GM19043 (cell line): ENCODE measurements at regions not wholly inside any gene's neighbourhood (a gene's known extent, or its start where the extent isn't known, plus 50 kb on each side); places are given as distances from the start of the nearest gene placed in this dataset.
A peak's percentile ranks its signal among the peaks of the same experiment; 100 is the strongest.
"Not testable (repeated sequence)": the region's sequence is repeated elsewhere in the genome, so short reads cannot be mapped to it uniquely, and the experiment has no call there.

Experiments used
- ATAC-seq: cut with Tn5 transposase; IDR thresholded peaks from one replicate; pipeline ENCODE4 v1.9.1; 2021; ENCODE audit warnings: low read depth; ENCODE audit not compliant: unreplicated experiment

GRCh38 chr10:5576780-5577624 is 52.2 kb downstream of the CALML3 start:
- no peak for ATAC-seq

DNA sequence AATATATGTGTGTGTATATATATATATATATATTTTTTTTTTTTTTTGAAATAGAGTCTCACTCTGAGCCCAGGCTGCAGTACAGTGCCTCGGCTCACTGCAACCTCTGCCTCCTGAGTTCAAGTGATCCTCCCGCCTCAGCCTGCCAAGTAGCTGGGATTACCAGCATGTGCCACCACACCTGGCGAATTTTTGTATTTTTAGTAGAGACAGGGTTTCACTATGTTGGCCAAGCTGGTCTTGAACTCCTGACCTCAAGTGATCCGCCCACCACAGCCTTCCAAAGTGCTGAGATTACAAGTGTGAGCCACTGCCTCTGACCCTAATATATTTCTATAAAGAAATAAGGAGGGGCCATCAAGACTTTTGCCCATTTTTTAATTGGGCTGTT is 55.3 kb downstream of the CALML3 start:
- not testable (repeated sequence) for ATAC-seq

- ATAC-seq = peak; percentile 49
Observed at GRCh38 chr10:5581670-5582566, 57.2 kb downstream of the CALML3 start.

- ATAC-seq = no peak
Observed at GRCh38 chr10:5582736-5583135, 58.0 kb downstream of the CALML3 start.

DNA sequence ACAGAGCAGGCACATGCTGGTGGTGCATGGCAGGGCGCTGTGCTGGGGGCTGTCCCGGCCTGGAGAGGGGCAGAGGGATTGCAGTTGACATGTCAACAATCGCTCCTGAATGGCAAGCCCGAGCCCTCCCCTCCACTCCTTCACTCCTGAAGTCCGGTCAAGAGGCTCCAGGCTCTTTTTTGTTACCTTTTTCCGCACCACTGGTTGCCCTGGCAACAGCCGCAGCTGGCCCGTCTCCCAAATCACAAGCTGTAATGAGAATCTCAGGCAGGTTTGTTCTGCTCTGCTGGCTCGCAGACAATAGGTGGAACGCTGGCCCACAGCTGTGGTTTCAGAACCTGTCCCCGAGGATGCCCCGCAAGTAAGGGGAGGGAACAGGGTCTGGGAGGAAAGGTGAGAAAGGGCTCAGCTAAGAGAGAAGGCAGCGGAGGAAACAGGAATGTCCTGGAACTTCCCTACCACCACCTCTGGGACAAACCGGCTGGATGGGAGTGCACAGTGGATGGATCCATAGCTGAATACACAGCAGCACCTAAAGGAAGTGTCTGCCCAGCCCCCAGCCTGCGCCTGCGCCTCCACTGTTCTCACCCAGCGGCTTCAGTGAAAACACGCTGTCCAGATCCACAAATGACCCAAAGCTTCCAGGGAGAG is 58.9 kb downstream of the CALML3 start:
- peak; percentile 60 for ATAC-seq

DNA sequence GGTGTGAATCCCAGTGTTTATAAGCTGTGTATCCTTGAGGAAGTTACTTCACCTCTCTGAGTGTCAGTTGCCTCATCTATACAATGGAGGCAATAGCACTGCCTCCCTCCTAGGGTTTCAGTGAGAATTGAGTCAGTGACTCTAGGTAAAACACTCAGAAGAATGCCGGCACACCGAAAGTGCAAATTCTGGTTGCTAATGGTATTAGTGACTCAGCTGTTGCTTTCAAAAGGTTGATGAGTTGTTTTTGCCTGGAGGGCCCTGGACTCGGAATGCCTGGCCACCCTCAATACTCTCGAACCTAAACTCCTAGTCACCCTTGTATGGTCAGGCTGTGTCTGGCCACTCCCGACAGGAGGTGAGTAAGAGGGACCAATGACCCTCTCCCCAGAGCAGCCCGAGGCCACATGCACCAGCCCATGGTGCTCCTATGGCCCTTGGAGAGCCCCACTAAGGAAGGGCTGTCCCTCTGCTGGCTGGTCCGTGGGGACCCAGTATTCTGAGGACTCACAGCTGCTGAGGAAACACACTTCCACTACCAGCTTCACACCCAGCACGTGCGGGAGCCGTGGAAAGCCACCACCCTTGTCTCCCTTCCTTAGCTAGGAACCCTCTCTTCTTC is 60.2 kb downstream of the CALML3 start:
- no peak for ATAC-seq

- ATAC-seq = no peak
Observed at GRCh38 chr10:5585517-5586206, 60.9 kb downstream of the CALML3 start.

DNA sequence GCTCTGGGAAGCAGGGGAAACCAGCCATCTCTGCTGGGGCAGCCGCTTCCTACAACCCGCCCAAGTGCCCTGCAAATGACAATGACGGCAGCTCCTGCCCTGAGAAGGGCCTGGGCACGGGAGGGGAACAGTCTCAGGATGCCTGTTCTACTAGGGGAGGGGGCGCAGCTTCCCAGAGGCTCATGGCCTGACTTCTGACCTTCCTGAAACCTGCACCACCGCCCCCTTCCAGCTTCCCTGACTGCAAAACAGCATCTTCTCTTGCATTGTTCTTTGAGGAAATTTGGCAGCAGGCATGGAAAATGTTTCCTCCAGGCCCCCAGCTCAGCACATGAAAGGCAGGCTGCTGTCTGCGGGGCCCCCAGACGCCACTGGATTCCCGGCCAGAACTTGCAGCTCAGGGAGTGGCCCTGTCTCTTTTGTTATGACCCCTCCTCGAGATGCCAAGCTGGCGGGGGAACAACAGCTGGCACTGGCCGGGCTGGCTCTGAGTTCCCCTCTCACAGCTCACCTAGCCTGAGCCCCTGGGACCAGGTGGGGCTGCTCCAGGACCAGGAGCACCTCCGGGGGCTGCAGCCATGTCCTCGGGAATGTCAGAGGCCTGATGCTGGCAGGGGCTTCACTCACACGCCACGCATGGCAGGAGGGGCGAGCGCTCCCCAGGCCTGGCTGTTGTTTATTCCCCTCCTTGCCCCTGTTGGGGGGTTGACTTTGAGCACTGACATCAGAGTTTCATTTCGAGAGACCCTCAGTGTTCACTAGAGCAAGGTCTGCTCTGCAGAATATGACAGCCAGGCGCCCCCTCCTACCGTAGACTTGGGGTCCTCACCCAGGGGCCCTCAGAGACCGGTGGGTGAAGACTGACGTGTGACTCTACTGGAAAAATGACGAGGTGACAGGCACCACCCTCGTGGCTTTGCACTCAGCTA is 62.7 kb downstream of the CALML3 start:
- no peak for ATAC-seq

DNA sequence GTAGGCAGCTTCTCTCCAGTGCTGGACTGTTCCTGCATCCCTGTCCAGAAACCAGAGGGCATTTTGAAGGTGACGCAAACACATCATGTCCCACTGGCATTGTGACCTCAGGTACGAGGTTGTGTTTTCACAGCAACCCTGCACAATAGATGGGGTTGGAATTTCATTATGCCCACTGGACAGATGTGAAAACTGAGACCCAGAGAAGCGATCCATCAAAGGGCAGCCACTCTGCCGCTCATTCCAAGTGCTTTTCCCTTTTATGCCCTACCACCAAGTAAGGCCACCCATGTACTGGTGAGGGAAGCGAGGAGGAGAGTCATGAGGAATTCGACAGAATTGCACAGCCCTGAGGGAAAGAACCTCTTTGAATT is 63.3 kb downstream of the CALML3 start:
- no peak for ATAC-seq

DNA sequence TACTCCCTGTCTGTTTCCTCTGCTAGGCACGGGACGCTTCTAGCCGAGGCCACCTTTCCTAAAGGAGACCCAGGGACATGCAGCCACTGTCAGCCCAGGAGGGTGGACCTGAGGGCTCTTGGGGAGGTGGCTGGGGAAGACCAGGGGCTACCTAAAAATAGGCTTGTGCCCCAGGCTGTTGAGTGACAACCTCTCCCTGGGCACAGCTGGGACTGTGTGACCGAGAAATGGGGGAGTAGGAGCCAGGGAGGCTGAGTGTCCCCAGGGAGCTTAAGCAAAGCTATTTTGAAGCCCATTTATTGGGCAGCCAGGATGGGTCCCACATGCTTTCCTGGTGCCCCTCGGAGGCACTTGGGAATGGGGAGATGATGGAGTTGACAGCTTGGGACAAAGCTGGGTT is 63.8 kb downstream of the CALML3 start:
- no peak for ATAC-seq
